ENCODE measurements at regions not wholly inside any gene's neighbourhood (a gene's known extent, or its start where the extent isn't known, plus 50 kb on each side); places are given as distances from the start of the nearest gene placed in this dataset.

GRCh38 chr11:15650105-15650938, 535.6 kb downstream of the INSC start:
- DNase-seq (ENCODE audit: low spot score), result peak; percentile 84
- peak; percentile 96 for TF ChIP-seq CTCF (IDR thresholded peaks at IDR 0.05; ENCODE audit: extremely low read depth, missing control alignments)

- no peak for DNase-seq (ENCODE audit: low spot score)
- TF ChIP-seq CTCF (IDR thresholded peaks at IDR 0.05; ENCODE audit: extremely low read depth, missing control alignments), result no peak
These were observed 536.3 kb downstream of the INSC start for GRCh38 chr11:15651033-15651432.

- no peak for TF ChIP-seq CTCF (IDR thresholded peaks at IDR 0.05; ENCODE audit: extremely low read depth, missing control alignments)
- DNase-seq (ENCODE audit: low spot score), result no peak
These were observed 537.1 kb downstream of the INSC start for GRCh38 chr11:15651816-15652215.

- TF ChIP-seq CTCF (IDR thresholded peaks at IDR 0.05; ENCODE audit: extremely low read depth, missing control alignments), result no peak
- no peak for DNase-seq (ENCODE audit: low spot score)
These were observed 538.5 kb downstream of the INSC start for GRCh38 chr11:15653191-15653710.

- DNase-seq (ENCODE audit: low spot score), result no peak
- TF ChIP-seq CTCF (IDR thresholded peaks at IDR 0.05; ENCODE audit: extremely low read depth, missing control alignments), result no peak
These were observed 539.7 kb downstream of the INSC start for GRCh38 chr11:15654451-15654850.

- no peak for TF ChIP-seq CTCF (IDR thresholded peaks at IDR 0.05; ENCODE audit: extremely low read depth, missing control alignments)
These were observed 540.8 kb downstream of the INSC start for GRCh38 chr11:15655552-15655951.

GRCh38 chr11:15657264-15657663, 542.5 kb downstream of the INSC start:
- DNase-seq (ENCODE audit: low spot score), result no peak
- no peak for TF ChIP-seq CTCF (IDR thresholded peaks at IDR 0.05; ENCODE audit: extremely low read depth, missing control alignments)

More at GRCh38 chr11:15655552-15655951, 540.8 kb downstream of the INSC start:
- DNase-seq (ENCODE audit: low spot score), result no peak

Measured in GM20000 (cell line).